Esophagus (tissue), 2 donors: ENCODE measurements at regions not wholly inside any gene's neighbourhood (a gene's known extent, or its start where the extent isn't known, plus 50 kb on each side); places are given as distances from the start of the nearest gene placed in this dataset.

Experiments used
- H3K27ac ChIP-seq, 2 donors: one replicate each; pipeline ENCODE4 v1.5.1; 2013; ENCODE audit warnings: low read depth in 2 of 2, mild to moderate bottlenecking in 2 of 2, inconsistent platforms in 1 of 2, low read length in 1 of 2, moderate library complexity in 1 of 2
- H3K27me3 ChIP-seq, 2 donors: one replicate each; pipeline ENCODE4 v1.6.1; 2013; ENCODE audit warnings: low read length in 2 of 2, control low read depth in 1 of 2, mild to moderate bottlenecking in 1 of 2; ENCODE audit not compliant: insufficient read depth in 2 of 2, control insufficient read depth in 1 of 2
- H3K36me3 ChIP-seq, 2 donors: one replicate each; pipeline ENCODE4 v1.6.1; 2013; ENCODE audit warnings: low read length in 1 of 2; ENCODE audit not compliant: control insufficient read depth in 2 of 2, insufficient read depth in 2 of 2
- H3K4me1 ChIP-seq, 2 donors: one replicate each; pipeline ENCODE4 v1.6.1; 2013; ENCODE audit warnings: low read length in 1 of 2; ENCODE audit not compliant: control insufficient read depth in 2 of 2, insufficient read depth in 2 of 2
- H3K4me3 ChIP-seq, 2 donors: one replicate each; pipeline ENCODE4 v1.5.1; 2013; ENCODE audit warnings: low read length in 2 of 2, mild to moderate bottlenecking in 2 of 2, low read depth in 1 of 2, moderate library complexity in 1 of 2
- H3K9me3 ChIP-seq, 2 donors: one replicate each; pipeline ENCODE4 v1.6.1; 2013; ENCODE audit warnings: mild to moderate bottlenecking in 2 of 2, low read depth in 1 of 2, low read length in 1 of 2, moderate library complexity in 1 of 2; ENCODE audit not compliant: control insufficient read depth in 2 of 2, insufficient read depth in 1 of 2
- WGBS, 2 donors: extraction: QIAGEN DNeasy Blood & Tissue Kit; methylation state at CpG; one replicate each; pipeline ENCODE4 v1.1.7; 2013; 5-methylcytosine and 5-hydroxymethylcytosine counted together
- donor health status: healthy with polysubstance abuse.
- donor health status: Bipolar disorder and iron deficiency.

- no peak overlapping the region for H3K4me3 ChIP-seq
- H3K4me1 ChIP-seq, result no peaks in the 10 kb centered on the region
- no peaks in the 10 kb centered on the region for H3K36me3 ChIP-seq
- no peak overlapping the region for H3K27ac ChIP-seq
- no peaks in the 10 kb centered on the region for H3K9me3 ChIP-seq
- WGBS, 2 donors, result 83 to 88% methylated on average over 3 of the region's 3 CpGs
- H3K27me3 ChIP-seq, result no peaks in the 10 kb centered on the region
Observed at GRCh38 chr9:81344366-81344765, 345.0 kb downstream of the TLE1 start.

GRCh38 chr9:81335879-81336421 is 353.4 kb downstream of the TLE1 start:
- H3K27ac ChIP-seq, result no peak overlapping the region
- no peaks in the 10 kb centered on the region for H3K4me1 ChIP-seq
- no peaks in the 10 kb centered on the region for H3K27me3 ChIP-seq
- no peaks in the 10 kb centered on the region for H3K36me3 ChIP-seq
- no peaks in the 10 kb centered on the region for H3K9me3 ChIP-seq
- no peak overlapping the region for H3K4me3 ChIP-seq
- 68 to 76% methylated on average over 3 of the region's 3 CpGs for WGBS, 2 donors

- Histone ChIP-seq H3K4me3 (no peak overlapping the region), H3K27me3 (no peaks in the 10 kb centered on the region), H3K36me3 (no peaks in the 10 kb centered on the region), H3K4me1 (no peaks in the 10 kb centered on the region), H3K27ac (no peak overlapping the region), H3K9me3 (peaks cover 0 to 2% of the 10 kb centered on the region in 2 donors)
- WGBS, 2 donors, result 76% methylated on average over 3 of the region's 3 CpGs
Observed at GRCh38 chr9:81321551-81321950, 367.8 kb downstream of the TLE1 start.

- H3K9me3 ChIP-seq, result no peaks in the 10 kb centered on the region
- no peak overlapping the region for H3K4me3 ChIP-seq
- H3K27ac ChIP-seq, result no peak overlapping the region
- H3K36me3 ChIP-seq, result no peaks in the 10 kb centered on the region
- 64 to 68% methylated on average over 4 of the region's 4 CpGs for WGBS, 2 donors
- no peaks in the 10 kb centered on the region for H3K27me3 ChIP-seq
- no peaks in the 10 kb centered on the region for H3K4me1 ChIP-seq
Observed at GRCh38 chr9:81320909-81321482, 368.4 kb downstream of the TLE1 start.

GRCh38 chr9:81318571-81318970 is 370.8 kb downstream of the TLE1 start:
- H3K4me3 ChIP-seq, result no peak overlapping the region
- no peaks in the 10 kb centered on the region for H3K9me3 ChIP-seq
- no peaks in the 10 kb centered on the region for H3K4me1 ChIP-seq
- no peak overlapping the region for H3K27ac ChIP-seq
- 65 to 76% methylated on average over 3 of the region's 3 CpGs for WGBS, 2 donors
- no peaks in the 10 kb centered on the region for H3K36me3 ChIP-seq
- H3K27me3 ChIP-seq, result no peaks in the 10 kb centered on the region

GRCh38 chr9:81317939-81318338 is 371.4 kb downstream of the TLE1 start:
- Histone ChIP-seq H3K4me1 (no peaks in the 10 kb centered on the region), H3K27me3 (no peaks in the 10 kb centered on the region), H3K4me3 (no peak overlapping the region), H3K9me3 (no peaks in the 10 kb centered on the region), H3K27ac (no peak overlapping the region), H3K36me3 (no peaks in the 10 kb centered on the region)
- WGBS, 2 donors, result 78 to 82% methylated on average over 7 of the region's 7 CpGs

- no peaks in the 10 kb centered on the region for H3K36me3 ChIP-seq
- WGBS, 2 donors, result 87 to 89% methylated on average over 1 of the region's 1 CpG
- no peaks in the 10 kb centered on the region for H3K4me1 ChIP-seq
- no peaks in the 10 kb centered on the region for H3K9me3 ChIP-seq
- no peak overlapping the region for H3K4me3 ChIP-seq
- no peak overlapping the region for H3K27ac ChIP-seq
- H3K27me3 ChIP-seq, result no peaks in the 10 kb centered on the region
Observed at GRCh38 chr9:81317223-81317622, 372.1 kb downstream of the TLE1 start.

GRCh38 chr9:81314490-81314889 is 374.9 kb downstream of the TLE1 start:
- no peaks in the 10 kb centered on the region for H3K9me3 ChIP-seq
- H3K36me3 ChIP-seq, result no peaks in the 10 kb centered on the region
- no peaks in the 10 kb centered on the region for H3K27me3 ChIP-seq
- H3K4me3 ChIP-seq, result no peak overlapping the region
- WGBS, 2 donors, result 80 to 85% methylated on average over 3 of the region's 3 CpGs
- no peaks in the 10 kb centered on the region for H3K4me1 ChIP-seq
- no peak overlapping the region for H3K27ac ChIP-seq

- H3K9me3 ChIP-seq, result no peaks in the 10 kb centered on the region
- no peaks in the 10 kb centered on the region for H3K36me3 ChIP-seq
- H3K4me3 ChIP-seq, result no peak overlapping the region
- no peaks in the 10 kb centered on the region for H3K4me1 ChIP-seq
- no peaks in the 10 kb centered on the region for H3K27me3 ChIP-seq
- no peak overlapping the region for H3K27ac ChIP-seq
- WGBS, 2 donors, result 88 to 91% methylated on average over 2 of the region's 2 CpGs
Observed at GRCh38 chr9:81313877-81314276, 375.5 kb downstream of the TLE1 start.

- WGBS, 2 donors, result 74 to 81% methylated on average over 3 of the region's 3 CpGs
- no peaks in the 10 kb centered on the region for H3K4me1 ChIP-seq
- H3K4me3 ChIP-seq, result no peak overlapping the region
- H3K27me3 ChIP-seq, result no peaks in the 10 kb centered on the region
- H3K27ac ChIP-seq, result no peak overlapping the region
- H3K9me3 ChIP-seq, result no peaks in the 10 kb centered on the region
- no peaks in the 10 kb centered on the region for H3K36me3 ChIP-seq
Observed at GRCh38 chr9:81312346-81312745, 377.0 kb downstream of the TLE1 start.
